OCI-M1 (cell line): ENCODE measurements at regions not wholly inside any gene's neighbourhood (a gene's known extent, or its start where the extent isn't known, plus 50 kb on each side); places are given as distances from the start of the nearest gene placed in this dataset.
"Not testable (repeated sequence)": the region's sequence is repeated elsewhere in the genome, so short reads cannot be mapped to it uniquely, and the experiment has no call there.

ENCODE experiments used
- DNase-seq: peaks from one replicate; lab custom pipeline; 2025; lab: John Stamatoyannopoulos, UW

GRCh38 chr13:54004026-54004699 lies 975.5 kb downstream of the OLFM4 start:
- peak; percentile 75 for DNase-seq

GRCh38 chr13:54016542-54016941 lies 987.9 kb downstream of the OLFM4 start:
- DNase-seq: no peak

- DNase-seq: no peak
Observed at GRCh38 chr13:54018485-54018884, 989.9 kb downstream of the OLFM4 start.

GRCh38 chr13:54029226-54029625 lies 1000.6 kb downstream of the OLFM4 start:
- peak; percentile 90 for DNase-seq

GRCh38 chr13:54029720-54030119 lies 1001.1 kb downstream of the OLFM4 start:
- peak; percentile 52 for DNase-seq

DNA sequence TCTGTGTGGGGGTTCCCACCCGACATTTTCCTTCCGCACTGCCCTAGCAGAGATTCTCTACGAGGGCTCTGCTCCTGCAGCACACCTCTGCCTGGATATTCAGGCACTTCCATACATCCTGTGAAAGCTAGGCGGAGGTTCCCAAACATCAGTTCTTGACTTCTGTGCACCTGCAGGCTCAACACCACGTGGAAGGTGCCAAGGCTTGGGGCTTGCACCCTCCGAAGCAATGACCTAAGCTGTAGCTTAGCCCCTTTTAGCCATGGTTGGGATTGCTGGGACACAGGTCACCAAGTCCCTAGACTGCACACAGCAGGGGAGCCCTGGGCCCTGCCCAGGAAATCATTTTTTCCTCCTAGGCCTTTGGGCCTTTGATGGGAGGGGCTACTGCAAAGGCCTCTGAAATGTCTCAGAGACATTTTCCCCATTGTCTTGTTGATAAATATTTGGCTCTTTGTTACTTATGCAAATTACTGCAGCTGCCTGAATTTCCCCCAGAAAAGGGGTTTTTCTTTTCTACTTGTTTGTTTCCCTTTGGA lies 1004.8 kb downstream of the OLFM4 start:
- no peak for DNase-seq

DNA sequence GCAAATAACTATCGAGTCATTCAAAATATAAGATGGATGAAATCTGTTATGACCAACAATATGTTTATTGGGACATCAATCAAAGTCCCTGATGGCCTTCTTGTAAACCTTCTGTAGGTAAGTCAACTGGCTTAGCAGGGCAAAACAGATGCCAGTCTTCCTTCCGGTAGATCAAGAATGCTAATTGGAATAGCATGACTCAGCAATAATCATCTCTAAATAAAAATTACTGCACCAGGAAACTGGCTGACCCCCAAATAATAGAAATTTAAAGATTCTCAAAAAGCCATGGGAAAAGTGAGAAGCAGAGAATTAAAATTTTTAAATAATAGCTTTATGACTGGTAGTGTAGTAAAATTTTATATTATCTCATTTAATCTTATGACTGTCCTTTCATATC lies 1005.4 kb downstream of the OLFM4 start:
- DNase-seq: no peak

DNA sequence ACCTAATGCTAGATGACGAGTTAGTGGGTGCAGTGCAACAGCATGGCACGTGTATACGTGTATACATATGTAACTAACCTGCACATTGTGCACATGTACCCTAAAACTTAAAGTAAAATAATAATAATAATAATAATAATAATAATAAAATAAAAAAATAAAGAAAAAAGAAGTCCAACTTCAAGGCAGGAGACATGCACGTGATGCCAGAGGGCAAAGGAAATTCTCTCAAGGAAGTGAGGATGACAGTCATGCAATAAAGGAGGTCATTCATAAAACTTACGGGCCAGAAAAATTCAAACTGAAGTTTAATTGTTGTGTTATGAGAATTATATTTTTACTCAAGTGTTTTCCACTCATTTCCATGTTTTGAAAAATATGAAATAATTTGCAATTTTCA lies 1028.8 kb downstream of the OLFM4 start:
- DNase-seq: not testable (repeated sequence)

DNA sequence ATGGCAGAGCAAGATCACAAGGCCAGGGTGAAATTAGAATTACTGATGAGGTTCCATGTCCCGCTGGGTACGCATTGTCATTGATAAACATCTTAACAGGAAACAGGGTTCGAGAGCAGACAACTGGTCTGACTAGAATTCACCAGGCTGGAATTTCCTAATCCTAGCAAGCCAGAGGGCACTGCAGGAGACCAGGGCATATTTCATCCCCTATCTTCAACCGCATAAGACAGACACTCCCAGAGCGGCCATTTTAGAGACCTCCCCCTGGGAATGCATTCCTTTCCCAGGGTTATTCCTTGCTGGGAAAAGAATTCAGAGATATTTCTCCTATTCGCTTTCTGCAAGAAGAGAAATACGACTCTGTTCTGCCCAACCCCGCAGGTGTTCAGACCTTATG lies 1041.3 kb downstream of the OLFM4 start:
- not testable (repeated sequence) for DNase-seq

GRCh38 chr13:54077569-54077968 lies 1049.0 kb downstream of the OLFM4 start:
- DNase-seq: no peak

DNA sequence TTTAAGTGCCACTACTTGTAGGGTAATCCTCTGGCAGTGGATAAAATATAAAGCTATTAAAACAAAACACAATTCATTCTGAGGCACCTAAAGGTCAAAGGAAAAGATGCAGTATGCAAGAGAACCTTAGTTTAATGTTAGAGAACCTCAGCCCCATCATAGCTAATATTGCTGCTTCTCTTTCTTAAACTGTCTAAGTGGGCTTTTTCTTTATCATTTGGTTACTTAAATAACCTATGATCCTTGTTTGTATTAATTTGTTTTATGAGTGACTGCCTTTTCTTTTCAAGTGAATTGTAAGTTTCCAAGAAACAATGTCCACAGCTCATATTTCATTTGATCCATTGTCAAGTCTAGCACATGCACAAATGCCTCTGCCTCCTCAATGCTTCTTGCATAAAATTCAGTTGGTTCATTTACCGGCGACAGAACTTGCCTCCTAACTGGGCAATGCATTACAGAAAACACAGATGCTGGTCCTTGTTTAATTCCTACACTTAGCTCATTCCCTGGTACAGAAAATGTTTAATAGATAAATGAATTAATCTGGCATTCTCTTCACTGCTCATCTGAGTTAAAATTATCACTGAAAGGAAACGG lies 1049.8 kb downstream of the OLFM4 start:
- DNase-seq: no peak

GRCh38 chr13:54082309-54082708 lies 1053.7 kb downstream of the OLFM4 start:
- DNase-seq: not testable (repeated sequence)

- no peak for DNase-seq
Observed at GRCh38 chr13:54091884-54092283, 1063.3 kb downstream of the OLFM4 start.

DNA sequence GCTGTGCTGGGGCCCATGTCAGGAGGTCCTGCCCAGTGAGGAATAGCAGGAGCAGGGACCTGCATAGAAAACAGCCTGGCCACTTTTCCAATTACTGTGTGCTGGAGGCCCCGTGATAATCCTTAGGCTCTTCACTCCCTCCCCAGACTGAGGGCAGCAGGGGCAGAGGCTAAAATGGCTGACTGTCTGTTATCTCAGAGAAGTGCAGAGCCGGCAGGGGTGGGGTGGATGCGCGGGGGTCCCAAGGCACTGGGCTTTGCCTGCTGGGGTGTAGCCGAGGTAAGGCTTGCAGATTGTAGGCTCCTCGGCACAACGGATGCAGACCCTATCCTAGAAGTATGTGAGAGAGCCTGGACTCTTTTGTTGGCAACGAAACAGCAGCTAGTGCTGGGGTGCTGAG lies 1064.1 kb downstream of the OLFM4 start:
- no peak for DNase-seq

GRCh38 chr13:54110597-54110996 lies 1082.0 kb downstream of the OLFM4 start:
- no peak for DNase-seq

DNA sequence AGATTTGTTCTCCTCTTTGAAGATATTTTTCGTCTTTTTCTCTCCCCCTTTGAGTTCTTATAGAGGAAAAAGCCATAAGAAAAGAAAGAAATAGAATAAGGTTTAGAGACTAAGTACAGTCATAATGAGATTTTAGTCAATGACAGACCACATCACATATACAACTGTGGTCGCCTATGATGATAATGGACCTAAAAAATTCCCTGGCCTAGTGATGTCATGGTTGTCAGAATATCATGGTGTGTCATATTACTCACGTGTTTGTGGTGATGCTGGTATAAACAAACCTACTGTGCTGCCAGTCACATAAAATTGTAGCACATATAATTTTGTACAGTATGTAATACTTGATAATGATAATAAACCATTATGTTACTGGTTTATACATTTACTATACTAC lies 1096.1 kb downstream of the OLFM4 start:
- DNase-seq: no peak

GRCh38 chr13:54130931-54131330 lies 1102.3 kb downstream of the OLFM4 start:
- not testable (repeated sequence) for DNase-seq

- not testable (repeated sequence) for DNase-seq
Observed at GRCh38 chr13:54131433-54131832, 1102.8 kb downstream of the OLFM4 start.

DNA sequence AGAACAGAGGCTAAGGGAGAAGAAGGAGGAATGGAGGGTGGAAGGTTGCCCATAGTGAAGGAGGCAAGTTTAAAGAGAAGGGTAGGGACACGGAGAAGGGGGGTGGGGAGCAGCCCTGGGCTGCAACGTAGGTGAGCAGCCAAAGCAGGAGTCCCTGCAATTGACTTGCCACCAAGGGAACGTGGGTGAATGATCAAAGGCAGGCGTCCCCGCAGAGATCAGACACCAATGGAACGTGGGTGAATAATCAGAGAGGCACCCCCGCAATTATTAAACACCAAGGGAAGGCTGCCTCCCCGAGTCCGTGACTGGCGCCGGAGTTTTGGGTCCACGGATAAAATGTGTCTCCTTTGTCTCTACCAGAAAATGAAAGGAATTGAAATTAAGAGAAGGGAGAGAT lies 1103.5 kb downstream of the OLFM4 start:
- DNase-seq: not testable (repeated sequence)

DNA sequence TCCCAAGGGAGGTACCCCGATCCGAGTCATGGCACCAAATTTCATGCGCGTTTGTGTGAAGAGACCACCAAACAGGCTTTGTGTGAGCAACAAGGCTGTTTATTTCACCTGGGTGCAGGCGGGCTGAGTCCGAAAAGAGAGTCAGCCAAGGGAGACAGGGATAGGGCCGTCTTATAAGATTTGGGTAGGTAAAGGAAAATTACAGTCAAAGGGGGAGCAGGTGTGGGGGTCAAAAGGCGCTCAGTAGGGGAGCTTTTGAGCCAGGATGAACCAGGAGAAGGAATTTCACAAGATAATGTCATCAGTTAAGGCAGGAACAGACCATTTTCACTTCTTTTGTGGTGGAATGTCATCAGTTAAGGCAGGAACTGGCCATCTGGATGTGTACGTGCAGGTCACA lies 1104.1 kb downstream of the OLFM4 start:
- not testable (repeated sequence) for DNase-seq

- no peak for DNase-seq
Observed at GRCh38 chr13:54133746-54134145, 1105.1 kb downstream of the OLFM4 start.

- DNase-seq: no peak
Observed at GRCh38 chr13:54144828-54145227, 1116.2 kb downstream of the OLFM4 start.

DNA sequence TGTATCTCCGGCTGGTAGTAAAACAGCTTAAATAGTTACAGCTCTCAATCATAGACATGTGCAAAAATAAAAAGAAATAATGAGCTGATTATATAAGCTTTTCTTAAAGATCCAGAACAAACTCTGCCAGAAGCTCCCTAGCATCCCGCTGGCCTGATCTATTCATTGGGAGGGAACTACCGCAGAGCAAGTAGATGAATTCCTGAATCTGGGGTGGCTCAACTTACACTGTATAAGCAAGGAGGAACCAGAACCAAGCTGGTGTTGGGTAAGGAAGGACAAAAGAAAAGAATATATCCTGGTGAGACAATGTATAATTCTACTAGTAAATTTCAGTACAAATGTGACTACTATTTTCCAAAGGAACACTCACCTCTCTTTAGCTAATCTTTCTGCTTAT lies 1122.2 kb downstream of the OLFM4 start:
- DNase-seq: no peak

DNA sequence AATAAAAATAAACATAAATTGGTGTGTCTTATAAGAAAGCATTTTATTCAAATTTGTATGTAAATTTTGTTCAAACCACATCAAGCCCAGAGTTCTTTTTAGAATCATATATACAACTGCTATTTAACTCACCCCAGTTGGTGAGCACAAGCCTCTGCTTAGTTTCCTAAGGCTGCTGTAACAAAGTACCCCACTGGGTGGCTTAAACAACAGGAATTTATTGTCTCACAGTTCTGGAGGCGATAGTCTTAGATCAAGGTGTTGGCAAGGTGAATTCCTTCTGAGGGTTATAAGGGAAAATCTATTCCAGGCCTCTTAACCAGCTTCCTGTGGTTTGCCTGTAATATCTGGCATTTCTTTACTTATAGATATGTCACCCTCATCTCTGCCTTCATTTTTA lies 1133.5 kb downstream of the OLFM4 start:
- peak; percentile 14 for DNase-seq
